C4-2B (cell line): ENCODE measurements at regions not wholly inside any gene's neighbourhood (a gene's known extent, or its start where the extent isn't known, plus 50 kb on each side); places are given as distances from the start of the nearest gene placed in this dataset.

ENCODE experiments used
- CTCF ChIP-seq: fragments of 450-650 bp; conservative IDR thresholded peaks from 2 replicates; pipeline ENCODE4 v1.5.1; 2017; ENCODE audit warnings: mild to moderate bottlenecking
- ZFX ChIP-seq: fragments of 450-650 bp; IDR thresholded peaks from 2 replicates; pipeline ENCODE4 v1.6.1; 2017

- no peak for TF ChIP-seq CTCF
- no peak for TF ChIP-seq ZFX
Measured at GRCh38 chr1:219276049-219276738, 102.5 kb downstream of the LYPLAL1 start.
